ENCODE measurements at regions not wholly inside any gene's neighbourhood (a gene's known extent, or its start where the extent isn't known, plus 50 kb on each side); places are given as distances from the start of the nearest gene placed in this dataset.
"Not testable (repeated sequence)": the region's sequence is repeated elsewhere in the genome, so short reads cannot be mapped to it uniquely, and the experiment has no call there.

DNA sequence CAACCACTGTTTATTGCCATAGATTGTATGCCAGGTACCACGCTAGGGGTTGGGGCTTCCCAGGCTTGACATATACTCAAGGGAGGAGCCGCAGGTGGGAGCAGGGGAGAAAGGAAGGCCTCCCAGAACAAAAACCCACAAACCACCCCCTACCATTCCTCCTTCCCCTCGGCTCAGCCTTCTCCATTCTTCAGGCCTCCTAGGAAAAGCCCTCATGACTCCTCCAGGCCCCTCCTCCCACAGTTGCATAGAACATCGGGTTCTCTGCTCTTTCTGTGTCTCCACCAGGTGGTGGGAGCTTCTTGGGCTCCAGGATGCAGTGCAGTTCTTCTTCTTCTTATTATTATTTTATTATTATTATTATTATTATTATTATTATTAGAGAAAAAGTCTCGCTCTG is 80.3 kb downstream of the ZFP36L2 start:
- DNase-seq, result no peak

DNA sequence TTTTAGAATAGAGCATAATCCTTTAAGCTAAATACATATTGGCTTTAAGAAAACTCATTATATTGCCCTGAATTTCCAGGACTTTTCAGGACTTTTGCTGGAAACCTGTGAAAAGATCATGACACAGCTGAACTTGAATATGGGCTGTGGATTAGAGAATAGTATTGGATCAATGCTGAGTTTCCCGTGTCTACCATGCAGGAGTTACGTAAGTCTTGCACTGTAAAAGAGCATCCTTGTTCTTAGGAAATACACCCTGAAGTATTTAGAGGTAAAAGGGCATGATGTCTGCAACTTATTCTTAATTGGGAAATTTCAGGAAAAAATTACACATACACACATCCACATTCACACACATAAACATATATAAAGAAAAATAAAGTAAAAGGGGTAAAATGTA is 82.1 kb downstream of the ZFP36L2 start:
- DNase-seq, result no peak

DNA sequence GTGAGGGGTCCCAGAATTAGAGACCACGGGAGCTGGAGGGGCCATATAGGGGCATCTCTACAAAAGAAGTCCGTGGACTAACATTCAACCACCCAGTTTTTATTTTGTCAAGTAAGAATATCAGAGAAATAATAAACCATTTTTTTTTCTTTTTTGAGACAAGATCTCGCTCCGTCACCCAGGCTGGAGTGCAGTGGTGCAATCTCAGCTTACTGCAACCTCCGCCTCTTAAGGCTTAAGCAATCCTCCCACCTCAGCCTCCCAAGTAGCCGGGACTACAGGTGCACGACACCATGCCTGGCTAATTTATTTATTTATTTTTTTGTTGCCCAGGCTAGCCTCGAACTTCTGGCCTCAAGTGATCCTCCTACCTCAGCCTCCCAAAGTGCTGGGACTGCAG is 82.7 kb downstream of the ZFP36L2 start:
- DNase-seq, result no peak

DNA sequence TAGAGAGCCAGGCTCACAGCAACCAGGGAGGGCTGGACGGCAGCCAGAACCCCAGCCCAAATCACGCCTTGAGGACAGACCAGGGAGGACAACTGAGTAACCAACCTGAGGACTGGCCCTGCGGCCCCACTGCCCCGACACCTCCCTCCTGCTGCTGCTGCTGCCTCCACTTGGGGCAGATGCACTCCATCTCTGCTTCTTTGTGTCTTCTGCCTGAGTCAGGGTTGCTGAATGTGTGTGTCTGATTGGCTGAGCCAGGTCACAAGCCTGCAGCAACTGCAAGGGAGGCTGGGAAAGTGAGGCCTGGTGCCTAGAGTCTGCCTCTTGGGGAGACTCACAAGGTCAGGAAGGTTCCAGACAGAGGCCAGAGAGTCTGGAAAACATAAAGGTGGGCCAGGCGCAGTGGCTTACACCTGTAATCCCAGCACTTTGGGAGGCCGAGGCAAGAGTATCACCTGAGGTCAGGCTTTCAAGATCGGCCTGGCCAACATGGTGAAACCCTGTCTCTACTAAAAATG is 83.4 kb downstream of the ZFP36L2 start:
- DNase-seq, result no peak

DNA sequence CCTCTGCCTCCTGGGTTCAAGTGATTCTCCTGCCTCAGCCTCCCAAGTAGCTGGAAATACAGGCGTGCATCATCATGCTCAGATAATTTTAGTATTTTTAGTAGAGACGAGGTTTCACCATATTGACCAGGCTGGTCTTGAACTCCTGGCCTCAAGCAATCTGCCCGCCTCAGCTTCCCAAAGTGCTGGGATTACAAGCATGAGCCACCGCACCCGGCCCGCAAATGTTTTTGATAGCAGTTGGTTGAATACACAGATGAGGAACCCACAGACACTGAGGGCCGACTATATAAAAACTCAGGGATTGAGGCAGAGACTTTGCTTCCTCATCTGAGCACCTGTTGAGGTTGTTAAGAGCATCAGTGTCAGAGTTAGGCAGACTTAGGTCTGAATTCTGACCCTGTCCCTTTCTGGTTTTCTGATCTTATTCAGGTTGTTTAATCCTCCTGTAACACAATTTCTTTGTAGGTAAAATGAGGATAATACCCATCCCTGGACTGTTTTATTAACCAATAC is 84.7 kb downstream of the ZFP36L2 start:
- not testable (repeated sequence) for DNase-seq

- peak; percentile 58 for DNase-seq
Measured at GRCh38 chr2:43139996-43140621, 86.3 kb downstream of the ZFP36L2 start.

DNA sequence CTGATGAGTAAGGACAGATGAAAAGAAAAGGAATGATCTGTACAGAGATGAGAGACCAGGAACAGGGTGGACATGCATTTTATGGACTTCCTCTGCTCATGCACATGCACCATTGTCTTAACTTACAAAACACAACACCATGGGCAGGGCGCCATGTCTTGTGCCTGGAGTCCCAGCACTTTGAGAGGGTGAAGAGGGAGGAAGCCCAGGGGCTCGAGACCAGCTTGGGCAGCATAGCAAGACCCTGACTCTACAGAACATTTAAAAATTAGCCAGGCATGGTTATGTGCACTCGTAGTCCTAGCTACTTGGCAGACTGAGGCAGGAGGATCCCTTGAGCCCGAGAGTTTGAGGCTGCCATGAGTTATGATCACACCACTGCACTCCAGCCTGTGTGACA is 86.9 kb downstream of the ZFP36L2 start:
- no peak for DNase-seq

GRCh38 chr2:43138441-43138840 is 88.0 kb downstream of the ZFP36L2 start:
- DNase-seq, result no peak

DNA sequence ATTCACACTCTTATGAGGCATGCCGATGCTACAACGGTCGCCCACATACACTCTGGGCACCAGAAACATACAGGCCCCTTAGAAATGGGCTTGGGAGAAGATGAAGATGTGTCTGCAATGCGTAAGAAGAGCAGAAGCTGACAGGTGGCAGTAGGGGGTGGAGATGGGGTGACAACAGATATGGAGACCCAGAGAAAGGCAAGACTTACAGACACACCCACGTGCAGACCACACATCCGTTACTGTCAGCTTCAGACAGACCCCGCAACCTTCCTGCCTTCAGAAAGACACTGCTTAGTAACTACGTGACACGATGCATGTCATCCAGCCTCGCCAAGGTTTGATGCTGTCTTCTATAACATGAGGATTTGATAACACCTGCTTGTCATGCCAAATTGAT is 89.5 kb downstream of the ZFP36L2 start:
- peak; percentile 94 for DNase-seq

DNA sequence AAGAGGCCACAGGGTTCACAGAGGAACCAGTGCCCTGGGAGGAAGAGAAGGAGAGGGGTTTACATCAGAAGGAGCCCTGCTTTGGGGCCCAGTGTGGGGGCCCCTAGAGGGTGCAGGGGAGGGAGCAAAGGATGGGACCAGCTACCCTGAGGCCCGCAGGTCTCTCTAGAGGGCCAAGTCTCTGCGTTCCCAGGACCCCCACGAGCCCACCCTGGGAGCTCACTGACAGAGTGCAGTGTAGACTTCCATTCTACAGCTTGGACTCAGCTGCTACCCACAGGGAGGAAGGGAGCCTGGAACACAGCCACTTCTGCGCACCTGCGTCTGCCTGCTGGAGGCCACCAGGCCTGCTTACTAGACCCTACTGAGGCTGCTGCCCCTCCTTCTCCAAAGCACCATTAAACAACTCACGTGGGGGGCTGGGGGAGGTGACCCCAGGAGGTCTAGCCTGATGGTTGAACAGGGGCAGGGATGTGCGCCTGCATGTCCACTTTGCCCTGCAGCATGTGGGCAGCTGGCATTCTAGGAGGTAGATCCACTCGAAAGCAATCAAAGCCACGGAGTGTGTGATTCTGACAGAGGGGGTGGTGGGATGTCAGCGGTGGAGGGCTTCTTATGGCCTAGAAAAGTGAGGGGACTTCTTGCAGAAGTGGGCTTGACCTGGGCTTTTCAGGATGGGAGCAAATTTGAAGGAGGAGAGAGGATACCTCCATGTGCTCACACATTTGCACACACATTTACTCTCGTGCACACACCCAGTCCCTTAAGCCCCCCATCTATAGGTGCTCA is 90.2 kb downstream of the ZFP36L2 start:
- no peak for DNase-seq

DNA sequence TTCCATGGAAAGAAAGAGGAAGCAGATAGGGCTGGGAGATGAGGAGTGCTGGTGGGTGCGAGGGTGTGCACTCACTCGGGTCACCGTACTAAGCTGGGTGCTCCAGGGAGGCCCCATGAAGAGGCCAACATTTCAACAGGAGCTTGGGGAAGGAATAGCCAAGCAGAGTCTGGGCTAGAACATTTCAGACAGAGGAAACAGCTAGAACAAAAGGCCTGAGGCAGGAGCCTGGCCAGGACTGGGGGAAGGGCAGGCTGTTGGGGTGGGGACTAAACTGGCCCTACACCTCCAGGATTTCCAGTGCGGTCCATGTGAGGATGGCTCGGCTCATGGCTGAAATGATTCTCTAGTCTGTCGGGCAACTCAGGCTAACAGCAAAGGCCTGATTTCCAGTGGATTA is 90.8 kb downstream of the ZFP36L2 start:
- DNase-seq, result no peak

DNA sequence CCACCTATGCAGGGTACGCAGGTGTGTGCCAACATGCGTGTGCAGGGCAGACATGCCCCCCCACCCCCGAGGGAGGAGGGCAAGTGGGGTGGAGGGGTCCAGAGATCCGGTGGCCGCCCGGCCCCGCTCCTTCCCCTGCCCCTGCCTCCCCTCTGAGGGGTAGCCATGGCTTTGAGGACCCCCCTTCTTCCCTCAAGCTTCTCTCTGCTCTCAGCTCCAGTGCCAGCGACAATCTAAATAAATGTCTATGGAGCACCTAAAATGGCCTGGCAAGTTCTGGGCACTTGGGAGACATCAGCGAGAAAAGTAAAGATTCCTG is 91.9 kb downstream of the ZFP36L2 start:
- DNase-seq, result no peak

GRCh38 chr2:43133708-43134570 is 92.5 kb downstream of the ZFP36L2 start:
- DNase-seq, result peak; percentile 93

DNA sequence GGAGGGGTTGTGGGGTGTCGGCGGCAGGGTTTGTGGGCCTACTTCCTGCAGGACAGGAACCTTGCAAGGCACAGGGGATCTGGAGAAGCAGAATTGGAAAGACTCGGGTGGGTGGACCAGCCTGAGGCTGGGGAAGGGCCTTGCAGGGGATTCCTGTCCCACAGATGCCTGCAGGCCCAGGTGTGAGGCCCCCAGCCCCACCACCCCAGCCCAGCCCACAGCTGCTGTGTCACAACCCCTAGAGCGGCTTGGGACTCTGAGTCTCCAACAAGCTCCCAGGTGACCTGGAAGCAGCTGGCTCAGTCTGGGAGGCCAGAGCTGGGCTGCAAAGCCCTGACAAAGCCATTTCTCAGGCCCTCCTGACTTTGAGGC is 93.1 kb downstream of the ZFP36L2 start:
- DNase-seq, result no peak

- no peak for DNase-seq
Measured at GRCh38 chr2:43132683-43133301, 93.6 kb downstream of the ZFP36L2 start.

DNA sequence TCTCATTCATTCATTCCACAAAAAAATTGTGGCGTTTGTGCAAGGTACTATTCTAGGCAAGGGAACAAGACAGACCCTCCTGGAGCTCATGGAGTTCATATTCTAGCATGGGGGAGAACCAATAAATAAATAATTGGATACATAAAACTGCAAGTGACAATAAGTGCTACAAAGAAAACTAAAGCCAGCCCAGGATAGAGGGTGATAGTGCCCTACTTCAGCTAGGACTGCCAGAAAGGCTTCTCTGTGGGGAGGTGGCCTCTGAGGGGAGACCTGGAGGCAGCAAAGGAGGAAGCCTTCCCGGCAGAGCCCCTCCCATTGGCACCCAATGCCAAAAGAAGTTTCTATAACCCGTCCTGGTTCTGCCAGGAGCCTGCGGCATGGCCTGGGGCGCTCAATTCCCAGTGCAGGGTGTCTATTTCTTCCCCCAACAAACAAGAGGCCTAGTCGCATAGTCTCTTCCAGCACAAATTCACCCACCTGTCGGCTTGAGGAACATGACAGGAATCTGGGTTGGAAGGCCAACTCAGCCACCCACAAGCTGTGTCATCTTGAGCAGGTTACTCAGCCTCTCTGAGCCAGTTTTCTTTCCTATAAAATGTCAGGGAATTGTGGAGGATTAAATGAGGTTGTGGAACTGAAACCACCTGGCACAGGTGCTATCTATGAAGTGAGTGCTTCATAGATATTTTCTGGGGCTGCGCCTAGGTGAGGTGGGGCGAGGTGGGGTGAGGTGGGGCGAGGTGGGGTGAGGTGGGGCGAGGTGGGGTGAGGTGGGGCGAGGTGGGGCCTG is 94.3 kb downstream of the ZFP36L2 start:
- no peak for DNase-seq

DNA sequence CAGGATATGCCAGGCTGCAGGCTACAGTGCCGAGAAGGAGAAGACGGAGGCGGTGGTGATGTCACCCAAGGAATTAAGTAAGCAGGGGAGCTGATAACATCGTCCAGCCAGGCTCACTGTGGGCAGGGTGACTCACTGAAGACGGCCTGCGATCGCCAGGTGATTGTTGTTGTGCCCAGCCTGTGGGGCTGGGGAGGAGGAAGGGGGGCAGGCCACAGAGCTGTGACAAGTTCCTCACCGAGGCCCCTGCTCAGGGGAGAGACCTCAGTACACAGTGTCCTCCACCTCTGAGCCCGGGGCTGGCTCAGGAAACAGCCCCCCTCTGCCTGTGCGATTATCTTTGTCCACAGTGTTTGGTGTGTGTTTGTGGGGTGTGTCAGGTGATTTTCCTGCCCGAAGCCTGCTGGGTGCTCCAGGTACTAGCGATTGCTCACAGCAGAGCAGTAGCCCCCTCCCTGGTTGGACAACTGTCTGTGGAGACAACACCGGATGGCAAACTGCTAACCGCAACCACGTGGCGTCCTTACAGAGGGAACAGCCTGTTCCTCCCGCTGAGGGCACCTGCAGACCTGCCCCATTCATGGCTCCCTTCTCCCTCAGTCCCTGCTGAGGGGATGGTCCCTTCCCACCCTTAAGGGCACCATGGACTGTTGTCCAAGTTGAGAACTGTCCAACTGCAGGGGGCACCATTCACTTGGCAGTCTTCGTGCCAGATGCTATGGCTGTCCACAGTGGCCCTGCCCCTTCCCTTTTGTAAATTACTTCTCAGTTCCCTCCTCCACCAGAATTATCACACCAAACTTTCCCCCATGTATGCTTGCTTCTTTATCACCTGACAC is 95.1 kb downstream of the ZFP36L2 start:
- peak; percentile 91 for DNase-seq

GRCh38 chr2:43130548-43130875 is 95.9 kb downstream of the ZFP36L2 start:
- no peak for DNase-seq

DNA sequence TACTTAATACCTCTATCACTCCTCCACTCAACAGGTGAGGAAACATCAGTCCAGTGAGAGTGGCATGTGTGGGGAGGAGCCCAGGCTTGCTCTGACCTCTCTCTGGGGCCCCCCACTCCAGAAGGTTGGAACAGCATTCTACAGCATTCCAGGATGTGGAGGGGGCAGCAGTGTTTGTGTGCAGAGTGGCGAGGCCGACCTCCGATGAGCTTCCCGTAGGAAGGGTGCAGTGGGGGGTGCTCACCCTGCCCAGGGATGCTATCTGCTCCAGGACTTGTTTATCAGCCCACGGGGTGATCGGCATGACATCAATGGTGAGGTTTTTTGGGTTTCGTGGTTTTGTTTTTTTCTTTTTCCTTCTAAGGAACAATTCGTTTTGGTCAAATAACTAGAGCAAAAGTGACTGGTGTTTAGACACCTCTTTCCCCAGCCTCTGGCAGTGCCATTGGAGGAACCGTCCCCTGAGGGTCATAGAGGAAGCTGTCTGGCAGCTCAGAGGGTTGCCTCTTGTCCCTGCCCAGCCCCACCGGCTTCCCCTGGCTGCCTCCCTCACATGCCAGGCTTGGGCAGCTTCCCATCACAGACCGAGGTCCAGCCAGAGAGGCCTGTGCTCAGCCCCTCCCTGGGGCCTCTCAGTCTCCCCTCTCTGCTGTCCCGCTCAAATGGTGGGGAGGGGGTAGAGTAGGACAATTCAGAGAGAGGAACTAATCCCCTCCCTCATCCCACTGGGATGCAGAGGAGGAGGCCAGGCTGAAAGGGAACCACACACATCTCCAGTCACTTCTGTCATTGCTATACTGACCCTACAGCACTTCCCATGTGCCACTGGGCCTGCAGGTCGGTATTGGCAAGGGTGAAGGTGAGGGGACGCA is 96.5 kb downstream of the ZFP36L2 start:
- peak; percentile 55 for DNase-seq

GRCh38 chr2:43128559-43128955 is 97.8 kb downstream of the ZFP36L2 start:
- DNase-seq, result no peak
